ENCODE measurements at regions not wholly inside any gene's neighbourhood (a gene's known extent, or its start where the extent isn't known, plus 50 kb on each side); places are given as distances from the start of the nearest gene placed in this dataset.

DNA sequence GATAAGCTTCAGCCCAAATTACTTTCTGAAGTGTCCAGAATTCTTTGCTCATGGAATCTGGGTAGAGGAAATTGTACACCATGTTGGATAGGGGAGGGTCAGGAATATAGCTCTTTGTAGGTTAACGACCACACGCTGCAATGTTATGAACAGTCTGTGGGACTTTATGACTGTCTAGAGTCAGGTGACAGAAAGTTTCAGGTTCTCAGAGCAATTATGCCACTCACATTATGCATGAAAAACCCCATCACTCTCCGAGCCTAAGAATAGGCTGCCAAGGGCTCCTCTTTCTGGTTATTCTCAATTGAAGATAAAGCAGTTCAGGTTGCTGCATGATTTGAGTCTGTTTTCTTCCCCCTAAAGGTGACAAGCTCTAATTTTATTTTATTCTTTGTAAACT lies 430.9 kb downstream of the ATP23 start:
- DNase-seq: no peak

DNA sequence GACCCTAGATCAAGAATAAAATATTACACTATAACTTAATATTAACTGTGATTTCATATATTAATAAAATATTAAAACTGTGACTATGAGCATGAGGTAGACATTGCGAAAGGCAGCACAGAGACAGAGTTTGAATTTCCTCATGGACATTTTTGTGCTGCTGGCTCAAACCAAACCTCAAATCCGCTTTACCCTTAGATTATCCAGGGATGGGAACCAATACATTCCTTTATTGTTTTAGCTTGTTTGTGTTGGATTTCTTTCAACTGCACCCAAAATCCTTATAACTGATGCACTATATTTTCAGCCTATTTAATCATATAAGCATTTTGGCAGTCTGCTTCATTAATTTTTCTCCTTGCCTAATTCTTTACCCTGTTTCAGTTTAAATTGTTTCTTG lies 436.7 kb downstream of the ATP23 start:
- no peak for DNase-seq

DNA sequence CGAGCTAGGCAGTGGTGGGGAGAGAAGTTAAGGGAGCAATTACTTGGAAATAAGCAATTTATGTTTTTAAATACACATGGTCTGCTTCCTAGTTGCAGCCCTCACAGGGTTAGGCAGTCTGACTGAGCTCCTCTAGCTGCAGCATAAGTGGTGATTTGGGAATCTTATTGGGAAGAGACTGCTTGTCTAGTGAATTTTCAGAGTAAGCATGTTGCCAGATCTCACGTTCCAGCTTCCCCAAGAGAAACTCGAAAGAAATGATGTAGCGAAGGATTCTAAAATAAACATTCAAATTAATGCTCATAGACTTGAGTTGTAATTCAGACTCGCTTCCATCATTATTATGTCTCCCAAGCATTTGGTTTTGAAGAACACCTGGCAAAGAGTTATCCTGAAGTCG lies 440.2 kb downstream of the ATP23 start:
- no peak for DNase-seq

DNA sequence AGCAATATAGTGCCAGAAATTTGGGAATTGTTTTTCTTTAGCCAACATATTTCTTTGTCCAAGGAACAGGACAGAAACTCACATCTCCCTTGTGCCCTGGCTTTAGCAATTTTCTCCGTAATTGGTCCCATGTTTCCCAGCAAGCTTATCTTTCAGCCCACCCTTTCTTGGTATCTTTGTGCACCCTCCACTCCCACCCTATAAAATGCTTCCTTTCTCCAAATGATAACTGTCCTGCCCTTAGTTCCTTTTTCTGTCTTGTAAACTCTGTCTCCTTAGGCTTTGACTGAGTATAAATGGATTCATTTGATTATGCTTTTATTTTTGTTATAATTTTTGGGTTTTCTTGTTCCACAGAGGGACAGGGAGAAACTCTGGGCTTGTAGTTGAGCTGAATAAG lies 442.8 kb downstream of the ATP23 start:
- DNase-seq: no peak

DNA sequence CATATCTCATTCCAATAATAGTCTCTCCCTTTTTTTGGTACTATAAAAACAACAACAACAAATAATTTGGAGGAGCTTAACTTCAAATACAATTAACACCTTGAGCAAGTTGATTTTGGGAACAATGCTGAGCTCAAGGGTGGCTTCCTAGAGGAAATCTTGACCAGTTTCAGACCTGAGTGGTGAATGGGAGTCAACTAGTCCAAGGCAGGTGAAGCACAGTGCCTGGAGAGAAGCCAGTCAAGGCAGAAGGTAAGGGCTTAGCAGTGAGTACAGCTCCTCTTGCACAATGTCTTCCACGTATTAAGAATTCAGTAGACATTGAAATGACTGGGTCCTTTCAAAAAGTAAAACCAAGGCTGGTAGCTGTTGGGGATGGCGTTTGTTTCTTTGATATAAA lies 444.8 kb downstream of the ATP23 start:
- no peak for DNase-seq

DNA sequence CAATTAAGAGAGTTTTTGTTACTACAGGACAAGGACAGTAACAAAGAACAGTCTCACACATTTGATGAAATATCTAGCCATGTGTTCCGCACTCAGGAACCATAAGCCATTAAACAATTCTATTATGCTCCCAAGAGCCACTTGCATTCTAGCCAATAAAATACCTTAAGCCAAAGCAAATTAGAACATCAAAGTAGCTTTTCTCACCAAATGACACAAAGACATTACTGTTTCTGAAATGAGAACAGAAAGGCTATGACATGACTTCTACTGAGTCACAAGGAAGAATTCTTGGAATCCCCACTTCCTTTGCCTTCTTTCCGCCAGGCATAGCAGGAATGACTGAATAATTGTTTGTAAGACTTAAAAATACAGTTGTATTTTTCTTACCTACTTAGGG lies 445.8 kb downstream of the ATP23 start:
- DNase-seq: no peak

DNA sequence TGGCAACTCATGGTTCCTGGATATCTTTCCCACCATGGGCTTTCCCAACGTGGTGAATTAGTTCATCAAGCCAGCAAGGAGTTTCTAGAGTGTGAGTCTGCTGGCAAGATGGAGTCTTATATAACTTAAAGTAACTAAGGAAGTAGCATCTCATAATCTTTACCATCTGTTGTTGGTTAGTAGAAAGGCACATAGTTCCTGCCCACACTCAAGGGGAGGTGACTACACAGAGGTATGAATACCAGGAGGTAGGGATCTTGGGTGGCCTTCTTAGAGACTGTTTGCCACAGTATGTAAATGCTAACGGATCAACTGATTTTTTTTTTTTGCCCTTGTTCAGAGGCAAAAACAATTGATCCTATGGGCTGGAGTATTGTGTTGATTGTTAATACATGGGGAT lies 446.9 kb downstream of the ATP23 start:
- no peak for DNase-seq

DNA sequence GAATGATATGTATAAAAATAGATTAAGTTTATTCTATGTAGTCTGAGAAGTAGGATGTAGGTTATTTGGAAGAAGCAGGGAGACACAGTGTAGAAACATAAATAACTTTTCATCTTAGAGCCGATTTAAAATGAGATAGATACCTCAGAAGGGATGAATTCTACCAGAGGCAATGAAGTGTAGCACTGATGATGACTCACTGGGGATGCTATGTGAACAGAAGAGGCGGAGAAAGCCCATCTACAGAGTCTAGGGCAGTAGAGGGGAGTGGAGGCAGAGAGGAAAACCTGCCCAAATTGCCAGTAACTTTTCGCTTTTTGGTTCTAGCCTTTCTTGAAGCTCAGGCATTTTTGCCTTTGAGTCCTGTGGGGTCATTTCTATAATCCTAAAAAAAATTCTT lies 451.8 kb downstream of the ATP23 start:
- DNase-seq: no peak

DNA sequence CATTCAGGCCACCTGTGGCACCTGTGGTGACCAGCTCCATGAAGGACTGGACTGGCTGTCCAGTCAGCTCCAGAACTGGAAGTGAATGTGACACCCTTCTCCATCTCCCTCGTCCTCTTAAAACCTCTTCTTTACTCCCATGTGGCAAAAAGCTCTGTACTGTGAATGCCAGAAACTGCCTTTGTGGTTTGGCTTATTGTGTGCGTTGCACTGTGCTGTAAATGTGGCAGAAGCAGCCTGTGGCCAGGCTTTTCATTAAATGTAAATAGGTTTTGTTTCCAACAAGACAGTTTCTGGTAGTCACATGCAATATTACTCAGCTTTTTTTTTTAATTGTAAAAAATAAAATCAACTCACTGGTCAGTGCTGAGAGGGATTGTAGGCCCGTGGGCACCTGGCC lies 453.7 kb downstream of the ATP23 start:
- no peak for DNase-seq

DNA sequence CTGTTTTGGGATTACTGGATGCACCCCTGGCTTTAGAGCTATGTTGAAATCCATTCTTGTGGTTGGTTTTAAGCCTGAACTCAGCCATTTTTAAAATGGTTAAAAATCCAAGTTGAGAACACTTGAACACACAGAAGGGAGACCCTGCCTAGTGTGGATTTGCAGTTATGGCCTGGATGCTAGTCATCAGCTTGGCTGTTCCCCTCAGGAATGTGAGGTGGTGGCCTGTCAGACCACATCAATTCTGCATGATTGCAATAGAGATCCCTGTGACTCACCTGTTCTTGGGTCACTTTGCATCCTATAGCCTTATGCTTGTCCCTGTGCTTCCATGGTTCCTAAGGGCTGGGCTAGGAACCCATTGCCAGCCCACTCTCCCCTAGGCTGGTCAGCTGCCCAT lies 454.1 kb downstream of the ATP23 start:
- DNase-seq: no peak

DNA sequence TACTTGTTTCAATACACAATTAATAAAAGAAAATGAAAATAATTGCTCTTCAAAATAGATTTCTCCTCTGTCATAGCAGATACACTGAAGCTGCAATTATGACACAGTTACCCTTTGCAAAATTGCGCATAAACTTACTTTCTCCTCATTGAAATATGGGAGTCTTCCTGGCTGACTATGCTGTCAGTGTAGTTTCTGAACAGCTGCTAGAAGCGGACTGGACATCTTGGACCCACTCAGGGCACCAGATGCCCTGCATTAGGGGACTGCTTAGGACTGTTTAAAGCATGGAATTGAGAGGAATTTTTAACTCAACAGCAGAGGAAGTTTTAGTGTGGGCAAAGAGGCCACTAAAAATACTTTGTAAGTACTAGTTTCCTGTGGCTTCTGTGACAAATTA lies 454.9 kb downstream of the ATP23 start:
- DNase-seq: no peak

DNA sequence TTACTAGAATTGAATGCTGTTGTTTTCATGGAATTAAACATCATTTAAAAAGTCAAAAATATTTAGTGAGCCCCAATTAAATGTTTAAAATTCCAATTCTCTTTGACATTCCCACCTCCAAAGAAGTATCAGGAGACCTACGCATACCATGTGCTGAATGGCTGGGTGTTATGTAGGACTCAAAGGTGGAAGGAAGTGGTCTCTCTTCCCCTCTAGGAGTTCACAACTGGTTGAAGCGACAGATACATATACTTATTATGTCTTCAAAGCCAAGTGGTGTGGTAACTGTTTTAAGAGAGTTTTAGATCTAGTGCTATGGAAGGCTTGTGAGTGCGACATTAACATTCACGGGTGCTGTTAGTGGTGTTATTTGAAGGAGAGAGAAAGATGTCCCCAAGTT lies 464.0 kb downstream of the ATP23 start:
- no peak for DNase-seq

DNA sequence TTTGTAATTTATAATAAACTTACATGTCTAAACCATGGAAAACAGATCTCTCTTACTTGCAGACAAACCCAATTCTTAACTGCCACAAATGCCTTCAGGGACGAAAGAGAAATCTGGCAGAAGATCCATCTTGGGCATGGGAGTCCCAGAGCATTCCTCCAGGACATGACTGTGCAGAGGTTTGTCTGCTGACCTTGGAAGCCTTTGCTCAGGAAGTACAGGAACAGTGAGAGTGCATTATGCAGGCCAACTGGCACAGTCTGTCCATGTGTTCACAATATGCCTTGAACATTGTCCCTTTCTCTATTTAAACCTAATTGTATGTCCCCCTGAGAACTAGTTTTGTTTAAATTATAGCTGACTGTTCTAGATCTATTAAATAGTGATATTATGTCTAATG lies 467.1 kb downstream of the ATP23 start:
- no peak for DNase-seq

DNA sequence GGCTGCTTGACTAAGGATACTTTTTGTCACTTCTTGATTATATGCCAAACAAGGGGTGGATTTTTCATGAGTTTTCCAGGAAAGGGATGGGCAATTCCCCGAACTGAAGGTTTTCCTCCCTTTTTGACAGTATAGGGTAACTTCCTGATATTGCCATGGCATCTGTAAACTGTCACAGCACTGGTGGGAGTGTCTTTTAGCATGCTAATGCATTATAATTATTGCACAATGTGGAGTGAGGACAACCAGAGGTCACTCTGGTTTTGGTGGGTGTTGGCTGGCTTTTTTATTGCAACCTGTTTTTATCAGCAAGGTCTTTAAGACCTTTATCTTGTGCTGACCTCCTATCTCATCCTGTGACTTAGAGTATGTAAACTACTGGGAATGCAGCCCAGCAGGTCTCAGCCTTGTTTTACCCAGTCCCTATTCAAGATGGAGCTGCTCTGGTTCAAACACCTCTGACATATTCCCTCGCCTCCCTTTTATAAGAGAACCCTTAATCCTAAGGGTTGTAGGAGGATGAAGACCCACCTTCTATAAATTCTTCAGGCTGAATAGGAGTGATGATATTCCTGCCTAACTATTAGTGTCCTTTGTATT lies 471.2 kb downstream of the ATP23 start:
- no peak for DNase-seq

DNA sequence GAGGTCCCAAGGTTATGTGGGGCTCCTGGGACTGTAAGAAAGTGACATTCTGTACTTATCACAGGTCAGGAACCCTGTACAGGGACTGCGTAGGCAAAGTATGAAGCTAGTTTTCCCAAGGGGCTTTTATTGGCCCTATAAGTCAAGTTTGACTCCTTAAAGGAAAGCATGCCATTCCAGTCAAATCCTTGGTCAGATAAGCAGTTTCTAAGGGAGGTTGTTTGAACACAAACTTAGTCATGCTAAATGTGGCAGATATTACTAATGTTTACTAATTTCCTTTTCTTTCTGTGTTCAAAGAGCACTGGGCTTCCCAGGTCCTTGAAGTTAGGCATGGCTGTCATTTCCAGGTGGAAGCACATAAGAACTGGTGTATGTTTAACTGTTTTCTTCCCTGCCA lies 472.4 kb downstream of the ATP23 start:
- DNase-seq: no peak

DNA sequence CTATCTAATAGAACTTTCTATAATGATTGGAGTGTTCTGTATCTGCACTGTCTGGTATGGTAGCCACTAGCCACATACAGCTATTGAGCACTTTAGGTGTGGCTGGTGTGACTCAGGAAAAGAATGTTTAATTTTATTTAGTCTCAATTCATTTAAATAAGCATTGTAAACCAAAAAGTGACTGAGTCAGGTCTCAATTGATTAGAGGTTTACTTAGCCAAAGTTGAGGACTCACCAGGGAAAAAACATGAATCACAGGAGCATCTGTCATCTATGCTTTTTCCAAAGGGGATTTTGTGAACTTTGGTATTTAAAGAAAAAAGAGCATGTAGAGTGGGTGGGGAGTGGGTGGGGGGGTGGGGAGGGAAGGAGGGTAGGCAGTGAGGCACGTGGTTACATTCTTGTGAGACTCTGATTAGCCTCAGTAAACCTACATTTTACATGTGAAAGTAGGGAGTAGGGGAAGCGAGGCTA lies 473.1 kb downstream of the ATP23 start:
- DNase-seq: no peak

DNA sequence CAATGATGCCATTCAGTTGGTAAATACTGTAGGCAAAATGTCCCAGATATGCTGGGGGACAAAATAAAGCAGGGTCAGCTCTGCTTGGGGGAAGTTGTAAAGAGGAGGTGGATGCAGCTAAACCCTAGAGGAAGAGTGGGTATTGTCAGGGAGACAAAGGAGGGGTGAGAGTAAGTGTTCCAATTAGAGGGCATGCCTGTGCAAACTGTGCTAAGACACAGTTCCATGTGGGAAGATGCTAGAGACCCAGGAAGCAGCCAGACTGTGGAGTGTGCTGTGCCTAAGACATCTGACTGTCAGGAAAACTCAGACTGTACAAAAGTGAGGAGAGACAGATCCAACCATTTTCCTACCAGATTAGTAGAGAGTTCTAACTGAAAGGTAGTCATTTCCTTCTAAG lies 474.3 kb downstream of the ATP23 start:
- DNase-seq: no peak

DNA sequence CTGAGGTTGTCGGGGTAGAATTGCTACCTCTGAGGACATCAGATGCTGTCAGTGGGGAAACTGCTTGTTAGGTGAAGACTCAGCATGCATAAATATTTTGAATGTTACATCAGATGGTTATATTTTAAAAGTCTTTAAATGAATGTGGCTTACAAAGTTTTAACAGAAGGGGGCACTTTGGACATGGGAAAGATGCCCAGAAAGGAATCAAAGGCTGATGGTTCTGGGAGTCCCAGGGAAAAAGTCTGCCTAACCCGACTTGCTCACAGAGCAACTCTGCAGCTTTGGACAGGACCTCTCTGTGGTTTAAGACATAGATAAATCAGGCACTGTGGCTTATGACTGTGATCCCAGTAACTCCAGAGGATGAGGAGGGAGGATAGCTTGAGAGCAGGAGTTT lies 474.9 kb downstream of the ATP23 start:
- DNase-seq: no peak

DNA sequence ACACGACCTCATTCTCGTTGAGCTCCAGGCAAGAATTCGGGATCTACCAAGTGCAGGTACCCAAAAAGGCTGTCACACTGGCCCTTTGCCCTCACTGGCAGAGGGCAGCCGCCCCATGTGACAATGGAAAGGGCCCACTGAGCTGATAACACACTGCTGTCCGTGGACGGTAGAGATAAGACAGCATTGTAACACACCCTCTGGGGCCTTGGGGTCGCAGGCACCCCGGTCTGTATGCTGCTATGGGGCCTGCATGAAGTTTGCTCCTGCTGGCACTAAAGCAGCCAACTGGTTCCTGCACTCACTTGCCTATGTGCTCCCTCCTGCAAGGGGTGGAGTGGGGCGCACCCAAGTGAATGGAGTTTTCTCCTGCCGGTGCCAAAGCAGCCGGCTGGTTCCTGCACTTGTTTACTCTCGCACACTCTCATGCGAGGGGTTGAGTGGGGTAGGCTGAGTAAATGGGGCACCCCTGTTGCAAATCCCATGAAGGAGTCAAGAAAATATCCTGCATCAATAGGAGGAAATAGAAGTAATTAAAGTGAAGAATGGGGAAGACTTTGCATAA lies 477.9 kb downstream of the ATP23 start:
- DNase-seq: no peak

DNA sequence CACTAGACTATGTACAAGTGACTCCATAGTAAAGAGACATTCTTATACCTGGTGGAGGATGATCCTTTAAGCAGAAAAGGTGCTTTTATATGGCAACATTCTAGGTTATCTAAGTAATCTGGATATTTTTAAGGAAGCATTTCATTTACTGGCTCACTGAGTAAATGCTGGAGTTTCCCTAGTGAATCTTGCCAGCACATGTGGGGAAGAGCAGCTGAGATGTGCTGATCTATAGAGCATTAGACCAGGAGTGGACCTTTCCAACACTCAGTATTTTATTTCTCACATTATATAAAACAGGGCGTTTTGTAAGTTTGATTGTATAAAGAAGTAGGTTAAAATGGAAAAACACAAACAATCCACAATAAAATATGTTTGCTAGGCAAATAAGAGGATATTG lies 478.5 kb downstream of the ATP23 start:
- no peak for DNase-seq

DNA sequence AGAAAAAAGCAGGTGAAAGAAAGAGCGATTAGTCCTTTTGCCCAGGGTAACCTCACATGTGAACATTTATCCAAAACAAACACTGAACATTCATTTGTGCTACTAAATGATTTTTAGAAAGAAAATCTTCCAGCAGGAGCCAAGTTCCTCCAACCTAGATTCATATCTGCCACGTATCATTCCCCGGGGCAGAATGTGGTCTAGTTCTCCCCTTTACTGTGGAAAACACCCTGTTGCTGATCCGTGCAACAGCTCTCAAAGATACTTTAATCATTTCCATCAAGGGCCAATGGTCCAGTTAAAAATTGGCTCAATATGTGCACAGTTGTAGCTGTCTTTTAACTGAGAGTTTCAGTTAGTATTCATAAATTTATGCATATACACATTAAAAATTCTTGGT lies 479.1 kb downstream of the ATP23 start:
- DNase-seq: no peak

DNA sequence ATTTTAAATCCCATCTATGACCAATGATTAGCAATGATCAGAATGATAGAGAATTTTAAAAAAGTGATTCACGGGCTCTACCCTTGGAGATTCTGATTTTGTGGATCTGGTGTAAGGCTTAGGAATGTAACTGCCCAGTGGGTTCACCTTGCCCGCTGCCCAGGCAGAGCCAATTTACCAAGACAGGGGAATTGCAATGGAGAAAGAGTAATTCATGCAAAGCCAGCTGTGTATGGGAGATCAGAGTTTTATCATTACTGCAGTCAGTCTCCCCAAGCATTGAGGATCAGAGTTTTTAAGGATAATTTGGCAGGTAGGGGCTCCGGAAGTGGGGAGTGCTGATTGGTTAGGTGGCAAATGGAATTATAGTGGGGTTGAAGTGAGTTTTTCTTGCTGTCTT lies 480.6 kb downstream of the ATP23 start:
- DNase-seq: no peak

DNA sequence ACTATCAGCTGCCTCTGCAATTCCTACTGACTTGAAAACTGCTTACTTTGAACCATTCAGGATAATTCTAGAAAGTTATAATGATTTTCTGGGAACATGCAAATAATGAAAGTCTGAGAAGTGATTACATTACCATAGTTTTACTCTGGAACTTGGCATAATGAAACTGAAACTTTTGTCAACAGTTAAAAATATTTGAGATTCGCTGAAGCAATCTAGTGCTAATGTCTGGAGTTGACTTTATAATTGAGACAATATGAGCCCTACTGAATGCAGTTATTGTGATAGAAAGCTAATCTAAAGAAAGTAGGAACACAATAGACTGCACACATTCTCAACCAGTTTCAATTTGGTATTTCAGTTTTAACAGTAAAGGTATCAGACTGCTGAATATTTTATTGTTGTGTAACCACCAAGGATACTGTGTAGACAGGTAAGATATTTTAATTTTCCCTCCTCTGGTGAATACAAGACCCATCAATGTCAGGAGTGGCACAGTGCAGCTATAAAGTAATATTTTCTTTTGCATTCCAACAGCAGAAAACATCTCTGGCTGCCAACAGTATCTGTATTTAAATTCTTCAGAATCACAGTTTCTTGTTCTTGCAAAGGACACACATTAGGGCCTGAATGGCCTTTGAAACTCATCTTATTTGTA lies 483.5 kb downstream of the ATP23 start:
- DNase-seq: no peak

DNA sequence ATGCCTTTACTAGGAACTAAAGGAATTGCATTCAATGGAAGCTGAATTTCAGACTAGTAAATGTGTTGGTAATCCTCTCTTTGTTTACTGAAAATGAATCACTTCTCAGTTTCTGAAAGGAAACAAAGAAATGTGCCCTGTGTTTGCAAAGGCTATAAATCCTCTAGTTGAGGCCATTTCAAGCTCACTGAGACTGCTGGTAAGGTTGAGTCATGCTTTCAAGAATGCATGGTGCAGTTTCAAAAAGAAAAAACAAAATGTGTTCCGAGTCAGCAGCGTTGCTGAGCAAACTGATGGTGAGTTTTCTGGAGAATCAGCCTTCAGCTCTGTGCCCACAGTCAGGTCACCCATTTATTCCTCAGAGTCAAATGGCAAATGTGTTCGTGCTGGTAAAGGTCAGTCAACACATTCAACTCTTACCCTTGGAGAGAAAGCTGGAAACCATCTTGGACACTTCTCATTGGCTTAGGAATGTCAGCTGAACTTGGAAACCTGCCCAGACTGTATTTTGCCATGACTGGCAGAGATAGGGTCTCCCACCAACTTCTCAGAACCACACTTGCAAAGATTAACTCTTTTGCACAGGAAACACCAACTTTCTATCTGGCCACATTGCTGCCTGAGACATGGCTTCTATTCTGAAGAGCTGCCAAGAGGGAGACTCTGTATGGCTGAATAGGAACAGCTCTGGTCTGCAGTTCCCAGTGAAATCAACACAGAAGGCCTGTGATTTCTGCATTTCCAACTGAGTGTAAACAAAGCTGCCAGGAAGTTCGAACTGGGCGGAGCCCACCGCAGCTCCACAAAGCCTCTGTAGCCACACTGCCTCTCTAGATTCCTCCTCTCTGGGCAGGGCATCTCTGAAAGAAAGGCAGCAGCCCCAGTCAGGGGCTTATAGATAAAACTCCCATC lies 484.4 kb downstream of the ATP23 start:
- no peak for DNase-seq
